GM21423 (cell line): ENCODE measurements at regions not wholly inside any gene's neighbourhood (a gene's known extent, or its start where the extent isn't known, plus 50 kb on each side); places are given as distances from the start of the nearest gene placed in this dataset.
A peak's percentile ranks its signal among the peaks of the same experiment; 100 is the strongest.

Experiments
- ATAC-seq: cut with Tn5 transposase; IDR thresholded peaks from one replicate; pipeline ENCODE4 v1.9.1; 2021; ENCODE audit warnings: mild to moderate bottlenecking, moderate library complexity; ENCODE audit not compliant: unreplicated experiment

DNA sequence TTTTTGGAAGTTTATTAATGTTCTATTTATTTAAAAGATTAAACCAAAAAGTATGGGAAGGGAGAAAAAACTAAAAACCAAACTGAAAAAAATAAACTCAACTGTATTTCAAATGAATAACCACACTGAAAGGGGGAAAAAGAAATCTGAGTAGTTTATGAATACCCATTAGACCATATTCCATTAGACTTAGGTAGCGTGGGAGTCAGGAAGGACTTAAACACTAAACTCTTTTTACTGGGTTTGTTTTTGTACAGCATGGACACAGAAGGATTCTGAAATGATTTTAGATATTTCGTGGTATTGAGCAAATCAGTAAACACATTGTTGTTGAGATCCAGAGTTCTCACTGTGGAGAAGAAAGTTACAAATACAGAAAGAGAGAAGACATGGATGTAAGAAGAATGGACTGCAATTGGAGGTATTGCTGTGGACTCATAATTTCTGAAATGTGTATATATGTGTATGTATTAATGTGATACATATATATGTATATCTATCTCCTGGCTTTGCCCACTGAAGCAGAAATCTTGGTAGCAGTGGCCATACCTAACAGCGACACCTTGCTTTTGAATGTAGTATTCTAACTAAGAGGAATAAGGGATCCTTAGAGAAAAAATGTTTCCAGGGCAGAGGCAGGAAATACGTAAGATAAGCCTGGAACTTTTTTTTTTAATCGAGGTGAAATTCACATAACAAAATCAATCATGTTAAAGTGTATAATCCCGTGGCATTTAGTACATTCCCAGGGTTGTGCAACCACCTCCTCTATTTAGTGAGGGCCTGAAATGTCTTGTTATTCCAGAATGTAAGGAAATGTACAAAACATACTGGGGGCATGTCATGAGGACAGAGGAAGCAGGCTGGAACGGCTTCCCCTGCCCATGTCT, 228.8 kb downstream of the SMARCA2 start:
- no peak for ATAC-seq

GRCh38 chr9:2247340-2247739, 232.2 kb downstream of the SMARCA2 start:
- ATAC-seq, result no peak

GRCh38 chr9:2248768-2249265, 233.7 kb downstream of the SMARCA2 start:
- ATAC-seq, result no peak

GRCh38 chr9:2253636-2254580, 238.8 kb downstream of the SMARCA2 start:
- ATAC-seq, result no peak

DNA sequence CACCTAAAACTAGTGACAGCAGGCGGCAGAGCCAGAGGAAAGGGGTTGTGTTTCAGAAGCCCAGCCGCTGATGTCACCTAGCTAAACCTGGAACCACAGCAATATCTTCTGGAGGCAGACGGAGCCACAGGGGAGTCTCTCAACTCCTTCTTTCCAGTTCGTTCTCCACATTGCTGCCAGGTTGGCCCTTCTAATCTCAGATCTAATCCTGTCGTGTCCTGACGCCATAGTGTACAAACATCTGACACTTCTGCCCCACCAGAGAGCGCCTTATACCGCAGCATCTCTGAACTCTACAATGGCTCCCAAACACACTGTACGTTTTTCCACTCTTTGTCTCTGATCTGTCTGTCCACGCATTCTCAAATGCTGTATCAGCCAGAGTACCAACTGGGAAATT, 240.0 kb downstream of the SMARCA2 start:
- ATAC-seq, result no peak

DNA sequence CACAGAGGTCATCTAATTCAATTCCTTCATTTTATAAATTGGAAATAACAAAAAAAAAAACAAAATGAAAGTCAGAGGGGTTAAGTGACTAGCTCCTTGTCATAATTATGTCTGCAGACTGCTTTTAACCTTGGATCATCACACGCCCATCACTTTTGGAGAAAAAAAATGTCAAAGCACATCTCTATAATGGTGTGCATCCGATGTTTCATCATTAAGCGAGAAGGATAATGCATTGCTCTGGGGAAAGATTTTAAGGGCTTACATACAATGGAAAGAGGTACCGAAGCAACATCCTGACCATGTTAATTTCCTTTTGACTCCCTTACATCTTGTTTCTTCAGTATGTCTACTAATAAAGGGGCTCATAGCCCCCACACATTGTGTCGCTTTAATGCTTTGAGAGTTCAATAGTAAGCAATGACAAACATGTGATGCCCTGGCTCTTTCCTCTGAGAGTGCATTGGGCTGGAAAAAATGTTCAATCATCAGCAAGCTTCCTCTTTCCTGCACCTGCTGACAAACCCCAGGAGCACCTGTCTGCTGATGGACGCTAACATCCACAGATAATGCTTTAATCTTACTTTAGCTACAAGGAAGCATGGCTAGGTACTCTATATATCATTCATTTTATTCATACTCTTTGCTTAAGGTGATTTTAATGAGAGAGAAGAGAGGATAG, 242.2 kb downstream of the SMARCA2 start:
- peak; percentile 65 for ATAC-seq

DNA sequence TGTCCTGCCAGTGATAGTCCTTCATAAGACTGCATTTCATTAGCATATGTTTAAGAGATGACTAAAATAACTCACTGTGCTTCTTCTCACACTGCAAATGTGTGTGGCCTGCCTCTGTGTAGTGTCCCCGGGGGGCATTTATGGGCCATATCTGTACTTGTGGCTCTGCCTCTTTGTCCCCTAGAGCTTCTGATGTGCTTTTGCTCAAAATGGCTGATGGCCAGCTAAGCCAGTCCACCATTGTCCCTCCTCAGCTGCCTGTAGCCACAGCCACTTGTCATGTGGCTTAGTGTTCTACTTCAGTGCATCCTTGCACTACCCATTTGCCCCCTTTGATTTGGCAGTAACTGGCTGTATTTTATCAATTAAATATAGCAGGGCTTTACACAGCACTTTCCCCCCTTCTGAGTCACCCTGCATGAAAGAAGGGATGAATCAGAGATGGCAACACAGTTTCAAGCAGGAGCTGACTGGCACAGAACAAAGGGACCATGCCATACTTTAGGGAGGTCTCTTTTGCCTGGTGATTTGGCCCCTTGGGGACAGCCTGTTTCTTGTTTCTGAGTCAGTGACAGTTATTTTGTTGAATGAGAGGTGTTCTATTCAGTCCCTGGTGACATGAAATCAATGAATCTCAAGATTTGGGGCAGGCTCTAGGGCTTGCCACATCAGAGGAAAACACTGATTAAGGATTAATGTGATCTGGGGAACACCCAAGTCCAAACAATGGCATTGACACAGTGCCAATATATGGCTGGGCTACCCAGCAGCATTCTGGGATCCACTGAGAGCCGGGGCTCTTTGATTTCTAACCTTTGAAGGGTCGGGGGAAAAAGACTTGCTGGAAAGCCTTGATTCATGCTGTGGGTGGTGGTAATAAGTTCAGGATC, 245.5 kb downstream of the SMARCA2 start:
- no peak for ATAC-seq

- ATAC-seq, result no peak
Measured at GRCh38 chr9:2261421-2262103, 246.4 kb downstream of the SMARCA2 start.

GRCh38 chr9:2262386-2263071, 247.4 kb downstream of the SMARCA2 start:
- ATAC-seq, result no peak

DNA sequence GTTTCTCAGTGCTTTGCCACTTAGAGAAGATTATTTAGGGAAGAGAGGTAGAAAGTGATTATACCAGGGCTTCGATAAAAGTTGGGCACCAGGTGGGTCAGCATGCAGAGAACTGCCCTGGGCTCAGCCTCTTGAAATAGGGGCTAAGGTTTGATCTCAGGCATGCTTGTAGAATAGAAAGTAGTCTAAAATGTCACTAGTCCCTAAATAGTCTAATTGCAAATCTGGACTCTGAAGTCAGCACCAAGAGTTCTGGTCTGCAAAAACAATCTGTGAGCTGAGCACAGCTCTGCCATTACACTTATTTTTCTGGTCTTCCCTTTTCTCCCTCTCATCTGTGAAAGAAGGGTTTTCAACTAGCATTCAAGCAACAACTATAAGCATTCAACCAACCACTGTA, 248.0 kb downstream of the SMARCA2 start:
- no peak for ATAC-seq

- no peak for ATAC-seq
Measured at GRCh38 chr9:2263665-2264064, 248.5 kb downstream of the SMARCA2 start.

- ATAC-seq, result no peak
Measured at GRCh38 chr9:2264081-2264480, 248.9 kb downstream of the SMARCA2 start.

GRCh38 chr9:2267181-2267745, 252.1 kb downstream of the SMARCA2 start:
- ATAC-seq, result no peak

- no peak for ATAC-seq
Measured at GRCh38 chr9:2269778-2270177, 254.6 kb downstream of the SMARCA2 start.

DNA sequence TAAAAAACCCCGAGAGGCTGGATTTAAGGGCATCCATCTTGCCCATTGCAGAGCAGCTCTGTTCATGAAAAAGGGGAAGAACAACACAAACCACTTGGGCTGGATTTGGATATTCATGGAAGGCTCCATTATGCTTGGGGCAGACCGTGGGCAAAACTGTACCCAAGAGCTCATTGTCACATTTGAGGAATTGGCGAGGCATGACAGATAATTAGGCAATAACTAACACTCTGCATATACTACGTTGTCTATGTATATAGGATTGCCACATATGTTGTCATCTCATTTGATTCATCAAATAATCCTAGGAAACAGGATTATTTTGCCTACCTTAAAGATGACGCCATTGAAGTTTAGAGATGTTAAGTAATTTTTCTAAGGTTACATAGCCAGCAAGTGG, 255.4 kb downstream of the SMARCA2 start:
- no peak for ATAC-seq

DNA sequence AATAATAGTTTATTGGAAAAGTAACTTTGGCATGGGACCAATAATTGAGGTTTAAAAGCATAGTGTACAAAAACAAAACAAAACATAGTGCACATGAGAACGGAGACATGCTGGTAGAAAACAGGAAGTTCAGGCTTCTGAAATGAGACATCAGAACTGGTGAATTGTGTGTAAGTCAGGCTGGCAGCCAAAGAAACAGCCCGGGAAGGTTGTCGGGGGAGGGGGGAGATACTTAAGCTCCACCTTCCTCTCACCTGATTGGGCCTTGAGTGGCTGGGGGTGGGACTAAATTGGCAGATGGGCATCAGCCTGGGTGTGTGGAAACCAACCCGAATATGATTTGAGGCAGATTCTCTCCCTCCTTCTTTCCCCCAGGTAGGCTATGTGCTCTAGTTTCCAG, 256.3 kb downstream of the SMARCA2 start:
- peak; percentile 88 for ATAC-seq

GRCh38 chr9:2274762-2275161, 259.6 kb downstream of the SMARCA2 start:
- no peak for ATAC-seq

DNA sequence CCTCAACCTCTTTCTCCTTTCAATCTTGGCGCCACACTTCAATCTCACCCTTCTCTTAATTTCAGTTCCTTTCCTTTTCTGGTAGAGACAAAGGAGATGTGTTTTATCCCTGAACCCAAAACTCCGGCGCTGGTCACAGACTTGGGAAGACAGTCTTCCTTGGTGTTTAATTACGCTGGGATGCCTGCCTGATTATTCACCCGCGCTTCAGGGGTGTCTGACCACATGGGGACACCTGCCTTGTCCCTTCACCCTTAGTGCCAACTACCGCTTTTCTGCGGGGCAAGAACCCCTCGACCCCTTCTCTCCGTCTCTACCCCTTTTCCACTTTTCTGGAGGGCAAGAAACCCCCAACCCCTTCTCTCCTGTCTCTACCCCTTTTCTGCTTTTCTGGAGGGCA, 261.1 kb downstream of the SMARCA2 start:
- no peak for ATAC-seq
